ENCODE measurements at regions not wholly inside any gene's neighbourhood (a gene's known extent, or its start where the extent isn't known, plus 50 kb on each side); places are given as distances from the start of the nearest gene placed in this dataset.
"Not testable (repeated sequence)": the region's sequence is repeated elsewhere in the genome, so short reads cannot be mapped to it uniquely, and the experiment has no call there.

DNA sequence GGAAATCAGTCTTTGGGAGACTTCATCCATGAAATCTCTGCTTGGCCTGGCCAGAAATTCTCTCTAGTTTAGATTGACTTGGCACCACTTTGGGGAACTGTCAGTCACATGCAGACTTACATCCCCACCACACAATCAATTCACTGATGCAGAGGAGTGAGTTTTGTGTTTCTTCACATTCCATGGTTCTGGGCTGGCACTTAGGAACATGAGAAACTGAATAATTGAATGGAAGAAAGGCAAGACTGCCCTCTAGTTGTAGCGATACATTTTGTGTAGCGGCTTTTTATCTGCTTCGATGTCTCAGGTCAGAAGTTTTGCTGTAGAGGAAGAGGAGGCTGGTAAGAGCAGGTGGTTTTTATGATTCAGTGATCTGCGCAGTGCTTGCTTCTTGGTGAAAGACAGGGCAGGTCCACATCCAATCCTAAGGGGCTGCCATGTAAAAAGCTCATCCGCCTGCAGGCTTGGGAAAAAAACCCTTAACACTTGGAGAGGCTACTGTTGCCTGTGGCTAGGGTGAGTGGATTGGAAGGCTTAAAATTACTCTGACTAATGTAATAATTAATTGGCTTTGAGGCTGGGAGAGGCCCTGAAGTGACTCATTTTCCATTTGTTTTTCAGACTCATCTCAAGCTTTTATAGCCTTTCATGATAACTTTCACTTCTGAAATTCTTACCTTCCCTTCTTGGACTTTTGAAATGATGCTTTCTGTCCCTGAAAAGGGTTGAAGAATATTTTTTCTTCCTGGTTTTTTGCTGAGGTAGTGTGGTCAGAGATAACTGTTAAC, 75.4 kb upstream of the LPCAT1 start:
- TF ChIP-seq, protein P1, sequence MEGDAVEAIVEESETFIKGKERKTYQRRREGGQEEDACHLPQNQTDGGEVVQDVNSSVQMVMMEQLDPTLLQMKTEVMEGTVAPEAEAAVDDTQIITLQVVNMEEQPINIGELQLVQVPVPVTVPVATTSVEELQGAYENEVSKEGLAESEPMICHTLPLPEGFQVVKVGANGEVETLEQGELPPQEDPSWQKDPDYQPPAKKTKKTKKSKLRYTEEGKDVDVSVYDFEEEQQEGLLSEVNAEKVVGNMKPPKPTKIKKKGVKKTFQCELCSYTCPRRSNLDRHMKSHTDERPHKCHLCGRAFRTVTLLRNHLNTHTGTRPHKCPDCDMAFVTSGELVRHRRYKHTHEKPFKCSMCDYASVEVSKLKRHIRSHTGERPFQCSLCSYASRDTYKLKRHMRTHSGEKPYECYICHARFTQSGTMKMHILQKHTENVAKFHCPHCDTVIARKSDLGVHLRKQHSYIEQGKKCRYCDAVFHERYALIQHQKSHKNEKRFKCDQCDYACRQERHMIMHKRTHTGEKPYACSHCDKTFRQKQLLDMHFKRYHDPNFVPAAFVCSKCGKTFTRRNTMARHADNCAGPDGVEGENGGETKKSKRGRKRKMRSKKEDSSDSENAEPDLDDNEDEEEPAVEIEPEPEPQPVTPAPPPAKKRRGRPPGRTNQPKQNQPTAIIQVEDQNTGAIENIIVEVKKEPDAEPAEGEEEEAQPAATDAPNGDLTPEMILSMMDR (IDR thresholded peaks at IDR 0.05), result not testable (repeated sequence)
- TF ChIP-seq MXD4 (CRISPR knock-in tag; IDR thresholded peaks at IDR 0.05; ENCODE audit: borderline replicate concordance); RELA (CRISPR knock-in tag; IDR thresholded peaks at IDR 0.05; ENCODE audit: borderline replicate concordance); SP1 (CRISPR knock-in tag; conservative IDR thresholded peaks at IDR 0.05); ESRRA (CRISPR knock-in tag; IDR thresholded peaks at IDR 0.05; ENCODE audit: borderline replicate concordance); JUN (CRISPR knock-in tag; IDR thresholded peaks at IDR 0.05); TEAD1 (CRISPR knock-in tag; IDR thresholded peaks at IDR 0.05): not testable (repeated sequence)
- TF ChIP-seq, protein P2, sequence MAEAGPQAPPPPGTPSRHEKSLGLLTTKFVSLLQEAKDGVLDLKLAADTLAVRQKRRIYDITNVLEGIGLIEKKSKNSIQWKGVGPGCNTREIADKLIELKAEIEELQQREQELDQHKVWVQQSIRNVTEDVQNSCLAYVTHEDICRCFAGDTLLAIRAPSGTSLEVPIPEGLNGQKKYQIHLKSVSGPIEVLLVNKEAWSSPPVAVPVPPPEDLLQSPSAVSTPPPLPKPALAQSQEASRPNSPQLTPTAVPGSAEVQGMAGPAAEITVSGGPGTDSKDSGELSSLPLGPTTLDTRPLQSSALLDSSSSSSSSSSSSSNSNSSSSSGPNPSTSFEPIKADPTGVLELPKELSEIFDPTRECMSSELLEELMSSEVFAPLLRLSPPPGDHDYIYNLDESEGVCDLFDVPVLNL (CRISPR knock-in tag; IDR thresholded peaks at IDR 0.05; ENCODE audit: borderline replicate concordance, low read depth), result not testable (repeated sequence)
- TF ChIP-seq, protein P3, sequence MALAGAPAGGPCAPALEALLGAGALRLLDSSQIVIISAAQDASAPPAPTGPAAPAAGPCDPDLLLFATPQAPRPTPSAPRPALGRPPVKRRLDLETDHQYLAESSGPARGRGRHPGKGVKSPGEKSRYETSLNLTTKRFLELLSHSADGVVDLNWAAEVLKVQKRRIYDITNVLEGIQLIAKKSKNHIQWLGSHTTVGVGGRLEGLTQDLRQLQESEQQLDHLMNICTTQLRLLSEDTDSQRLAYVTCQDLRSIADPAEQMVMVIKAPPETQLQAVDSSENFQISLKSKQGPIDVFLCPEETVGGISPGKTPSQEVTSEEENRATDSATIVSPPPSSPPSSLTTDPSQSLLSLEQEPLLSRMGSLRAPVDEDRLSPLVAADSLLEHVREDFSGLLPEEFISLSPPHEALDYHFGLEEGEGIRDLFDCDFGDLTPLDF (CRISPR knock-in tag; IDR thresholded peaks at IDR 0.05), result not testable (repeated sequence)
- TF ChIP-seq, protein P4, sequence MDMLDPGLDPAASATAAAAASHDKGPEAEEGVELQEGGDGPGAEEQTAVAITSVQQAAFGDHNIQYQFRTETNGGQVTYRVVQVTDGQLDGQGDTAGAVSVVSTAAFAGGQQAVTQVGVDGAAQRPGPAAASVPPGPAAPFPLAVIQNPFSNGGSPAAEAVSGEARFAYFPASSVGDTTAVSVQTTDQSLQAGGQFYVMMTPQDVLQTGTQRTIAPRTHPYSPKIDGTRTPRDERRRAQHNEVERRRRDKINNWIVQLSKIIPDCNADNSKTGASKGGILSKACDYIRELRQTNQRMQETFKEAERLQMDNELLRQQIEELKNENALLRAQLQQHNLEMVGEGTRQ (CRISPR knock-in tag; IDR thresholded peaks at IDR 0.05), result not testable (repeated sequence)

Data from WTC11 (cell line).